Esophagus squamous epithelium (tissue), 5 donors: ENCODE measurements at regions not wholly inside any gene's neighbourhood (a gene's known extent, or its start where the extent isn't known, plus 50 kb on each side); places are given as distances from the start of the nearest gene placed in this dataset.
"Not testable (repeated sequence)": the region's sequence is repeated elsewhere in the genome, so short reads cannot be mapped to it uniquely, and the experiment has no call there.

ENCODE experiments used
- DNase-seq: peaks from one replicate; lab custom pipeline; 2025; lab: John Stamatoyannopoulos, UW
- H3K27ac ChIP-seq, 4 donors: fragments of 200-600 bp; sonication (generic); one replicate each; pipeline ENCODE4 v1.5.1; 2016 to 2019; ENCODE audit warnings: mild to moderate bottlenecking in 1 of 4
- H3K27me3 ChIP-seq, 4 donors: fragments of 200-600 bp; sonication (generic); 1 replicate in 3 of 4; 2 replicates in 1 of 4; pipeline versions ENCODE4 v1.5.1 to v1.6.0; 2017 to 2021; ENCODE audit warnings: antibody characterized with exemption in 1 of 4
- H3K36me3 ChIP-seq, 3 donors: fragments of 200-600 bp; sonication (generic); one replicate each; pipeline ENCODE4 v1.5.1; 2016 to 2019
- H3K4me1 ChIP-seq, 3 donors: fragments of 200-600 bp; sonication (generic); one replicate each; pipeline ENCODE4 v1.5.1; 2017 to 2019
- H3K4me3 ChIP-seq, 4 donors: fragments of 200-600 bp; sonication (generic); 1 replicate in 3 of 4; 2 replicates in 1 of 4; pipeline ENCODE4 v1.5.1; 2016 to 2019; ENCODE audit warnings: mild to moderate bottlenecking in 2 of 4, moderate library complexity in 1 of 4
- H3K9me3 ChIP-seq, 3 donors: fragments of 200-600 bp; sonication (generic); one replicate each; pipeline ENCODE4 v1.5.1; 2016 to 2019
- CTCF ChIP-seq, 6 experiments: fragments of 450-650 bp in 4 of 6; fragments of 200-600 bp in 2 of 6; sonication (generic) in 2 of 6; IDR thresholded peaks; one replicate each; pipeline ENCODE4 v1.5.1; 2016 to 2019; ENCODE audit warnings: antibody characterized with exemption in 6 of 6, mild to moderate bottlenecking in 4 of 6, moderate library complexity in 4 of 6
- POLR2A ChIP-seq, 4 donors: fragments of 450-650 bp; IDR thresholded peaks; one replicate each; pipeline ENCODE4 v1.6.1; 2017; ENCODE audit warnings: antibody characterized with exemption in 4 of 4, mild to moderate bottlenecking in 4 of 4, moderate library complexity in 3 of 4
- whole genome bisulfite sequencing, 2 donors: methylation state at CpG; one replicate each; pipeline ENCODE4 v1.1.5; 2018; 5-methylcytosine and 5-hydroxymethylcytosine counted together
- intact Hi-C: fragments of 100-400 bp; cut with DNase I; formaldehyde crosslinking; loops from one replicate; pipeline ENCODE4 v1.15.0; 2022
- donor health status: DM: yes; HTN: yes; CAD: no.

- no peaks in the 10 kb centered on the region for H3K27me3 ChIP-seq
- 70 to 82% methylated on average over 5 of the region's 5 CpGs for WGBS, 2 donors
Observed at GRCh38 chr14:45807178-45807899, 554.3 kb upstream of the MIS18BP1 start.

GRCh38 chr14:45799511-45799910 lies 546.5 kb upstream of the MIS18BP1 start:
- peaks cover 0 to 5% (median 0%) of the 10 kb centered on the region in 3 donors for H3K9me3 ChIP-seq
- 82 to 94% methylated on average over 2 of the region's 2 CpGs for WGBS, 2 donors
- no peak overlapping the region for H3K27ac ChIP-seq
- no peaks in the 10 kb centered on the region for H3K27me3 ChIP-seq
- intact Hi-C loops: no loop called here
- H3K36me3 ChIP-seq: no peaks in the 10 kb centered on the region
- no peaks in the 10 kb centered on the region for H3K4me1 ChIP-seq
- TF ChIP-seq POLR2A (IDR thresholded peaks at IDR 0.05) (no peak), CTCF (IDR thresholded peaks at IDR 0.05) (no peak)
- no peak overlapping the region for H3K4me3 ChIP-seq
- DNase-seq: no peak

More at GRCh38 chr14:45807178-45807899, 554.3 kb upstream of the MIS18BP1 start:
- no peak for DNase-seq
- no peaks in the 10 kb centered on the region for H3K36me3 ChIP-seq
- TF ChIP-seq CTCF (IDR thresholded peaks at IDR 0.05) (no peak), POLR2A (IDR thresholded peaks at IDR 0.05) (no peak)
- H3K4me1 ChIP-seq: peaks cover 0 to 12% (median 4%) of the 10 kb centered on the region in 3 donors
- no peaks in the 10 kb centered on the region for H3K9me3 ChIP-seq
- intact Hi-C loops: no loop called here
- no peak overlapping the region for H3K4me3 ChIP-seq
- no peak overlapping the region for H3K27ac ChIP-seq

- intact Hi-C loops: no loop called here
Observed at GRCh38 chr14:45798659-45799058, 545.7 kb upstream of the MIS18BP1 start.

GRCh38 chr14:45796006-45796405 lies 543.0 kb upstream of the MIS18BP1 start:
- H3K27ac ChIP-seq, H3K9me3 ChIP-seq, H3K4me1 ChIP-seq, DNase-seq, H3K27me3 ChIP-seq, H3K36me3 ChIP-seq, intact Hi-C loops, H3K4me3 ChIP-seq: not testable (repeated sequence)
- WGBS, 2 donors: 75 to 78% methylated on average over 4 to 8 of the region's 8 CpGs

More at GRCh38 chr14:45798659-45799058, 545.7 kb upstream of the MIS18BP1 start:
- no peak for TF ChIP-seq CTCF (IDR thresholded peaks at IDR 0.05)
- TF ChIP-seq POLR2A (IDR thresholded peaks at IDR 0.05): no peak
- no peak for DNase-seq
- WGBS, 2 donors: 84 to 85% methylated on average over 3 of the region's 3 CpGs
- Histone ChIP-seq H3K27ac (no peak overlapping the region), H3K27me3 (no peaks in the 10 kb centered on the region), H3K4me3 (no peak overlapping the region), H3K36me3 (no peaks in the 10 kb centered on the region), H3K9me3 (peaks cover 0 to 5% (median 0%) of the 10 kb centered on the region in 3 donors), H3K4me1 (no peaks in the 10 kb centered on the region)

- no peak overlapping the region for H3K4me3 ChIP-seq
- peaks cover 0 to 21% (median 6%) of the 10 kb centered on the region in 3 donors for H3K9me3 ChIP-seq
- intact Hi-C loops: no loop called here
- no peaks in the 10 kb centered on the region for H3K36me3 ChIP-seq
- no peak for TF ChIP-seq CTCF (IDR thresholded peaks at IDR 0.05)
- no peak for TF ChIP-seq POLR2A (IDR thresholded peaks at IDR 0.05)
- no peaks in the 10 kb centered on the region for H3K27me3 ChIP-seq
- DNase-seq: no peak
- no peak overlapping the region for H3K27ac ChIP-seq
- peaks cover 0 to 5% (median 0%) of the 10 kb centered on the region in 3 donors for H3K4me1 ChIP-seq
- WGBS, 2 donors: 46 to 57% methylated on average over 4 of the region's 4 CpGs
Observed at GRCh38 chr14:45793081-45793480, 540.1 kb upstream of the MIS18BP1 start.
